T follicular helper cell (primary cell): ENCODE measurements at regions not wholly inside any gene's neighbourhood (a gene's known extent, or its start where the extent isn't known, plus 50 kb on each side); places are given as distances from the start of the nearest gene placed in this dataset.

Experiments
- DNase-seq: peaks from one replicate; pipeline ENCODE4 v3.0.0-alpha.2; 2020; ENCODE audit warnings: low read depth

DNA sequence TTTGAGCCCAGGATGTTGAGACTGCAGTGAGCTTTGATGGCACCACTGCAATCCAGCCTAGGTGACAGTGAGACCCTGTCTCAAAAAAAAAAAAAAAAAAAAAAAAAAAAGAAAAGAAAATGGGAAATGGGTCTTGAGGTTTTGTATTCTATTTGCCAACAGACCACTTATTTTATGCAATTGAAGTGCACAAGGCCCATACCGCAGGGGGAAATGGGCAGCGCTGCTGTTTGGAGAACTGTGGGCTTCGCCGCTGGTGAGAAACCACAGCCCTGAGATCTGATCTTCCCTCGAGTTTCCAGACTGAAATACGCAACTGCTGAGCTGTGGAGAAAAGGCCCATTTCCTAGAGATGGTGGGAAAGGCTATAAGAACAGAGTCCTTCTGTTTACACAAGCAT is 512.0 kb downstream of the TCERG1L start:
- DNase-seq = no peak

DNA sequence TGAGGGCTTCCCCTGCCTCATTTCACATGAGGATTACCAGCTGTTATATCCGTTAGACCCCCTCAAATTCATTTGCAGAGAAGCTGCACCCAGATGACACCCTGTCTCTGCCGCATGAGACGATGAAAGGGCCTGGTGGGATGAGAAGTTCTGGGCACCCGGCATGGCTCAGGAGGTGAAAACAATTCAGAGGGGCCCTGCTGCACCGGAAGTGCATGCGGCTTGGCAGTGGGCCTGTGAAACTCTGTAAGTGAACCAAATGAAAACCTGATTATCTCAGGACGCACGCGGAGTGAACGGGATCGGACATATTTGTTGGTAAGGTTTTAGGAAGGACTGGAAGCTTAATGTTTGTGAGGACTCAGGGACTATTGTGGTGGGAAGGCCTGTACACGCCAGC is 511.2 kb downstream of the TCERG1L start:
- DNase-seq = no peak

DNA sequence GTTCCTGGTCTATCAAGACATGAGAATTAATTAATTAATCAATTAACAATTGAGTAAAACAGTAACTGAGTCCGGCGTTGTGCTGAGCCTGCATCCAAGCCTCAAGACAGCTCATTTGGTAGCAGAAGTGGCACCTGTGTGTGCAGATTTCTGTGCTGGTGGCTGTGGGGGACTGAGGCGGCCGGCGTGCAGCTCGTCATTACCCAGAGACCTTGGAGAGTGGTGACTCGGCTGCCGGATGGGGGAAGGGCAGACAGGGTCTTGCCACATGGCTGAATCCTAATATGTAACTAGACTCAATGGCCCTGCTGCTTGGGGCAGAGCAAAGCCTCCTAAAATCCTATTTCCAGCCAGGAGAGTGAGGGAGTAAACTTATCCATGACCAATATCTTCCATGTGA is 510.2 kb downstream of the TCERG1L start:
- no peak for DNase-seq

DNA sequence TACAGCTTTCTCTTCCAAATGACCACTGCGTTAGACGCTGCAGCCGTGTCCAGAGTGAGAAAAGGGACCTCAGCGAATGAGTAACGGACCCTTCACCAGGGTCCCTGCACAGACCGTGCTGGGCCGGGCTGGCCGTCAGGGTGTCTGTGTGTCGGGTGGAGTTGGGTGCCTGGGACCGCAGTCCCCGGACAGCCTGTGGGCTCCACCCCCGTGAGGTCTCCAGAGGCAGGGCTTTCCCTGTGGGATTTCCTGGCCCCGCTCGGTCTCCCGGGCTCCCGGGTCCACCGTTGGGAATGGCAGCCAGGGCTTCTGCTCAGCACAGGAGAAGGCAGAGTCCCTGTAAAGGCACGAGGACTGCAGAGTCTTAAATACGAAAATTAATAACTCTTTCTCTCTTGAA is 509.7 kb downstream of the TCERG1L start:
- no peak for DNase-seq

DNA sequence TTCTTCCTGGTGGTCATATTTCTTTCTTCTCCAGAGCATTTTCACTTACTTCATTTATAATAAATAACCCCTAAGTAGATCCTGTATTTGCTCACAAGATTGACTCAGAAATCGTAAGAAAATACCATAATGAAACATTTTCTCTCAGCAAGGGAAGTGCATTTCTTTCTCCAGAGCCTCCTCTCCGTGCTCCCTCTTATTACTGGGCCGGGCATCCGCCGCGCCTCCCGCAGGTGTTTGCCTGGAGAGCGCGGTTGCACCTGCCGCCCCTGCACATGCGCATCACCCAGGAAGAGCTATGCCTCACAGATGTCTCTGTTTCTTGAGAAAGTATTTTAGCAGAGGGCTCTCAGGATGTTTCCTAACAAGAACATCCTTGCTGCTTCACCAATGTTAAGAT is 509.2 kb downstream of the TCERG1L start:
- DNase-seq = no peak

DNA sequence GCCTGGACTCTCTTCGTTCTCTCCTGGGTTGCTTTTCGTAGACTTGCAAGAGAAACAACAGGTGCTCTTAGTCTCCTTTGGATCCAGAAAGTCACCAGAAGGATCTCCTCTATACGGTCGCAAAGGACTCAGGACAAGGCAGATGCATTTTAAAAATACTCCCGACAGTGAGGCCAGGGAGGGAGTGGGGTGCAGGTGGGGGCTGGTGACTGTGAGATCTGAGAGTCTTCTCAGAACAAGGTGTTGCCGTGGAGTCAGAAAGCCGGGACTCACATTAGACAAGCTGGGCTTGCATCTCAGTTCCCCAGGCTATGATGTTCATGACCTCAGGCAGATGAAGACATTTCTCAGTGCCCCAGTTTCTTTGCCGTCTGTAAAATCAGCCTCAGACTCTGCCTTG is 507.2 kb downstream of the TCERG1L start:
- DNase-seq = no peak

DNA sequence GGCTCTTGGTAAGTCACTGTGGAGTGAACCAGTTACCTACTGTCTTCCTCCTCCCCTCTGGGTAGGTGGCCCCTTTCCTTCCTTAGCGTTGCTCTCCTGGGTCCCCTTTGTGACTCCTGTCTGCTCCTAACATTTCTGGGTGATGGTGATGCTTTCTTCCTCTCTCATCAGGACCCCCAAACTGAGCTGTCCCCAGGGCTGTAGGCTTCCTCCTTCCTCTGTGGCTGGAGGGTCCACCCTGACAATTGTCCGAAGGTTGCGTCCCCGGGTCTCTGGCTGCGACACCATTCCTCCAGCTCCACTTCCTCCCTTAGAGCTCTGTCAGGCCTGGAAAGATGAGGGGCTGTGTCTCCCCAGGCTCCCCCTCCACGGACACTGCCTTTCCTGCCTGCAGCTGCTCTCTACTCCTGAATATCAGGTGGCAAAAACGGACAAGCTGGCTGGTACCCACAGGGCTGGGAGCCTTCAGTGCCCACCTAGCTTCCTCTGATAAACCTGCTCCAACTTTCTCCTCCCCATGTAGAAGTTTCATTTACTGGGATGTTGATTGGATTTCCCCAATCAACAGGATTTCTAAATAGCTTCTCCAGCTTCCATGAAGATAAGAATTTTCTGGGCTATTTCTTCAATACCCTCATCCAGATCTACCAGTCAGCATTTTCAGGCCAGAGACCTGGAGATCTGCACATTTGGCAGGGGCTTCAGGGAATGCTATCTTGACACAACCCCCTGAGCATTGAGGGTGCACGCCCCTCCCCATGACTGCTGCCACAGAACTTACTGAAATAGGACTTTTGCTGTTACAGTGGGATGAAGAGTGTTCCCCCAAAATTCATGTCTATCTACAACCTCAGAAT is 506.5 kb downstream of the TCERG1L start:
- no peak for DNase-seq

GRCh38 chr10:130805635-130806030 is 505.9 kb downstream of the TCERG1L start:
- DNase-seq = no peak

DNA sequence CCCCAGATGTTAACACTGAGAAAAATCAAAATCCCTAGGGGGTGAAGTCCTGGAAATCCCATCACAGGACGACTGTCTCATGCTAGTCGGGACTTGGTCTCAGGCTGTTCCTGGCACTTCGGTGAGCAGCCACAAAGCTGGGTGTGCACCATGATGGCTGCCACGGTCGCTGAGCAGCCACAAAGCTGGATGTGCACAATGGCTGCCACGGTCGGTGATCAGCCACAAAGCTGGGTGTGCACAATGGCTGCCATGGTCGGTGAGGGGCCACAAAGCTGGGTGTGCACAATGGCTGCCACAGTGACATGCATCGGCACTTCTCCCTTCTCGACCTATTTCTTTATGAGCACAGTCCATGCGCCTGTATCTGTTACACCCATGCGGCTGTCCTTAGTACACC is 505.1 kb downstream of the TCERG1L start:
- no peak for DNase-seq

- no peak for DNase-seq
Observed at GRCh38 chr10:130807096-130807495, 504.4 kb downstream of the TCERG1L start.

DNA sequence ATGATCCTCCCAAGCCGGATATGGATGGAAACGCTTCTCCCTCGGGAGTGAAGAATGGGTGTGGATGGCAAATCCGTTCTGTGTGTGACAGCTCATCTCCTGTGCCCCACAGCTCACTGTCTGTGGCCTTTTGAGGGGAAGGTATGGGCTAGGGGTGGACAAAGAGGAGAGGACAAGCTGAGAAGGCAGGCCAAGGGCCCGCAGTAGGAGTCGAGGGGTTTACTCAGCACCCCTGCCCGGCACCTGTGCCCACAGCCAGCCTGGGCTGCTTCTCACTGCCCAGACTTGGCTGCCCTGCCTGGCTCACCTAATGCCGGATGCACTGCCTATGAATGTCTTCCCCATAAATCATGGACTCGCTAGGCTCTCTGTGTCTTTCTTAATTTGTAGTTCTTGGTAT is 503.8 kb downstream of the TCERG1L start:
- DNase-seq = no peak

DNA sequence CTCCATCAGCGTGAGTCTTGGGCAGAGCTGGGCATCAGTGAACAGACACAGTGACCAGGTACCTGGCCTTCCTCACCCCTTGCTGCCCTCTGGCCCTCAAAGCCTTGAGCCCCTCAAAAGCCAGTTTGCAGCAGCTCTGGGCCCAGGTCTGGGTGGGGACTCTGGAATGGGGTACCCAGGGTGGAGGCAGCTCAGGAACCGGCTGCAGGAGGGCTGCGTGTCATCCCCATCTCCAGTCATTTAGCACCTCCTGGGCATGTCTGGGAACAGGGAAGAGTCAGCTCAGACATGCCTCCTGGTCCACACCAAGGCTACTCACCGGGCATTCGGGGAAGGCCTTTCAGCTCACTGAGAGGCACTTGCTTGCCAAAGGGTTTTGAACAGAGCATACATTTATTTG is 503.3 kb downstream of the TCERG1L start:
- no peak for DNase-seq

- DNase-seq = no peak
Observed at GRCh38 chr10:130808686-130809085, 502.8 kb downstream of the TCERG1L start.

DNA sequence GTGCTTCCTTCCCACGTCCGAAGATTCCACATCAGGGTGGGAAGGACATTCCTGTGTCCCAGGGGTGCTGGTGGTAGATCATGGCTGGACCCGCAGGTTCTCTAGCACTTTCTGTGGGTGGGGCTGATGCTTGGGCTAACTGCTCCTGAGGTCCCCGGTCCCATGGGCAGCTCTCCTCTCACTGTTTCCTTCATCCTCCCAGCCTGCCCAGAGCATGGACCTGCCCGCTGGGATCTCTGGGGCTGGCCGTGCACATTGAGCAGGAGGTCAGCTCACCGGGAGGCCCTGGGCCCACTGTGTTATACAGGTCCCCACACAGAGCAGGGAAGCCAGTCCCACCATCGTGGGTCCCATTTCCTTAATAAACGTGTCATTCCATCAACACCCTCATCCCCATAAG is 502.3 kb downstream of the TCERG1L start:
- DNase-seq = no peak

DNA sequence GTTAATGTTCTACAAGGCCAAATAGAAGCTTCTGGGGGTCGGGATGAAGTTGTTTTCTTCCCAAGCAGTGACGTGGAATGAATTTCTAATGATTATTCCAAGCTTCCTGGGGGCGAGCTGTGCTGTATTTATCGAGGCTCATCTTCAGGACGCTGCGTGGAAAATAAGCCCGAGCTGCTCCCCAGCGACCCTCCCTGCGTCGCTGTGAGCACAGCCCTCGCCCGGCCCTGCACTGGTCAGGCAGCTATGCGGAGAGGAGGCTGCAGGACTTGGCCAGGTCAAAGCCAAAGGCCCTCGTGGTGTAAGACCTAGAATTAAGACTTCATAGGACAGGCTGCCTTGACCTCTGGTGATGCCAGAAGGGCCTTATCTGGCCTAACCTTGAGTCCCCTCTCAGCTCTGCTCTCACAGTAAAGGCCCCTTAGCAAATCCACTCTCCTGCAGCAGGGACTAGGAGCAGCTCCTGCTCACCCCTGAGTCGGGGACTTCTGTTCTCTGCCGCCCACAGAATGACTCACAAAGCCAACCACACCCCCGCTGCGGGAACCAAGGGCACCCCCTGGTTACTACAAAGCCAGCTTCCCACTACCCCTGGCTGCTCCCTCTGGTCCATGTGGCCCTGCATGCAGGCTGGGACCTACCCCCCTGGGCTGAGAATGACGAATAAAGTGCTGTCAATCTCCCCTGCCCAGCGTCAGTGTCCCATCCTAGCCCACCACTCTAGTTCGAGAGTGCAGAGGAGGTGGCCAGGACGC is 501.6 kb downstream of the TCERG1L start:
- no peak for DNase-seq

- no peak for DNase-seq
Observed at GRCh38 chr10:130810856-130811255, 500.7 kb downstream of the TCERG1L start.

DNA sequence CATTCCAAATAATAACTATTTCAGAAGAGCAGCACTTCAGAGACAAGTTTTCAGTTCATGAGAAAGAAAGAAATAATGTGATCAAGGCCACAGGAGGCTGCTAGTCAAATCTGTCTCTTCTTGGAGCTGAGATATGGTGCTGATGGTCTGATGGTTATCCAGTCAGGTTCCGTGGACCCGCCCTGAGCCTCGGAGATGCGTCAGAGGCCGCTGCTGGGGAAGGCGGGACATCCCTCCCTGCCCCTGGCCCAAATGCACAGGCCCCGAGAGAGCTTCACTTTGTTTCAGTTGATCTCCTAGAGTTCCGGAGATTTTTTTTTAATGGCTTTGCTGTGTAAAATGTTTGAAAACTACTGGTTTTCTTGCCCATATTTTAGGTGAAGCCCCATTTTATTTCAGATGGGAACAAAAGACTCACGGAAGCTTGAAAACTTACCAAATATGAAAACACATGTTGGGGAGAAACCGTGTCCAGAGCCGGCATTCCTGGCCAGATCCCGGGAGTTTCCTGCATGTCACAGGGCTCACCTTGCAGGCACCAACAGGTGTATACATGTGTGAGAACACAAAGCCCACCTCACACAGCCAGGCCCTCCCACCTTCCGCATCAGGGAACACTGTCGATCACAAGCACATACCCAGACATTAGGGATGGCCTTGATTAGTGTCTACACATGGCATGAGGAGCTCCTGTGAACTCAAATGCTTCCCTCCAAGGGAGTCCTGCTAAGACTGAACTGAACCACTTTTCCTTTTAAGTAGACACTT is 499.0 kb downstream of the TCERG1L start:
- no peak for DNase-seq

GRCh38 chr10:130814610-130815009 is 496.9 kb downstream of the TCERG1L start:
- no peak for DNase-seq

- no peak for DNase-seq
Observed at GRCh38 chr10:130816116-130816901, 495.2 kb downstream of the TCERG1L start.

GRCh38 chr10:130817046-130817624 is 494.4 kb downstream of the TCERG1L start:
- DNase-seq = no peak

DNA sequence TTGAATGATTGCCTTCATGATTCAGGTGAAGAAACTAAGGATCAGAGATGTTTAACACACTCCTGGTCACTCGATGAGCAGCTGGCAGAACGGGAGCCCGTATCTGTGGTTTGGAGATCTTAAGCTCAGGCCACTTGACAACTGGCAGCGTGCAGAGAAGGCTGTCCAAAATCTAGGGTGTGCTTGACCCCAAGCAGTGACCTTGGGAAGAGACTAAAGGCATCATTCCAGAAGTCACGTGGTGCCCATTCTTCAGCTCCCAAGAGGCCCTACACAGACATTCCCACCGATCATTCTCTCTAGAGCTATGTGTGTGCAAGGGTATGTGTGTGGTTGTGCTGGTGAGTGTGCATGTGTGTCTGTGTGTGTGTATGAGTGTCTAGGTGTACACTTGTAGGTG is 493.8 kb downstream of the TCERG1L start:
- no peak for DNase-seq
